Chondrocyte (in vitro differentiated cells): ENCODE measurements at regions not wholly inside any gene's neighbourhood (a gene's known extent, or its start where the extent isn't known, plus 50 kb on each side); places are given as distances from the start of the nearest gene placed in this dataset.
"Not testable (repeated sequence)": the region's sequence is repeated elsewhere in the genome, so short reads cannot be mapped to it uniquely, and the experiment has no call there.

Experiments used
- DNase-seq: peaks from one replicate; pipeline ENCODE4 v3.0.0; 2021; ENCODE audit warnings: mixed read lengths, low spot score
- H3K27ac Mint-ChIP-seq: one replicate; pipeline ENCODE4 v1.8.0; 2021; ENCODE audit warnings: mild to moderate bottlenecking, moderate library complexity, mixed read lengths; ENCODE audit not compliant: unreplicated experiment
- H3K27me3 Mint-ChIP-seq: 2 replicates; pipeline ENCODE4 v1.8.0; 2021; ENCODE audit warnings: low read depth, mixed read lengths
- H3K36me3 Mint-ChIP-seq: 2 replicates; pipeline ENCODE4 v1.8.0; 2021; ENCODE audit warnings: low read depth, mixed read lengths
- H3K4me1 Mint-ChIP-seq: 2 replicates; pipeline ENCODE4 v1.8.0; 2021; ENCODE audit warnings: low read depth, mild to moderate bottlenecking, mixed read lengths
- H3K4me3 Mint-ChIP-seq: one replicate; pipeline ENCODE4 v1.8.0; 2021; ENCODE audit warnings: mild to moderate bottlenecking, moderate library complexity, mixed read lengths; ENCODE audit not compliant: unreplicated experiment
- H3K9me3 Mint-ChIP-seq: 2 replicates; pipeline ENCODE4 v1.8.0; 2021; ENCODE audit warnings: low read depth, mixed read lengths
- CTCF ChIP-seq: fragments of 200-600 bp; sonication (generic); IDR thresholded peaks from 2 replicates; pipeline ENCODE4 v1.5.0; 2021; ENCODE audit warnings: antibody characterized with exemption, mild to moderate bottlenecking, moderate library complexity

GRCh38 chr12:62050785-62051184 is 209.4 kb upstream of the USP15 start:
- Mint-ChIP-seq H3K4me3 (no peak overlapping the region), H3K9me3 (no peaks in the 10 kb centered on the region), H3K27me3 (peaks cover 4% of the 10 kb centered on the region), H3K36me3 (no peaks in the 10 kb centered on the region), H3K4me1 (no peaks in the 10 kb centered on the region), H3K27ac (no peak overlapping the region)
- DNase-seq, result no peak
- no peak for TF ChIP-seq CTCF

GRCh38 chr12:62069976-62070375 is 190.2 kb upstream of the USP15 start:
- H3K4me3 Mint-ChIP-seq, result no peak overlapping the region
- peaks cover 15% of the 10 kb centered on the region for H3K27me3 Mint-ChIP-seq
- TF ChIP-seq CTCF, result no peak

GRCh38 chr12:62073236-62073635 is 187.0 kb upstream of the USP15 start:
- not testable (repeated sequence) for H3K27me3 Mint-ChIP-seq, H3K27ac Mint-ChIP-seq, H3K9me3 Mint-ChIP-seq, H3K4me1 Mint-ChIP-seq, H3K4me3 Mint-ChIP-seq, DNase-seq, H3K36me3 Mint-ChIP-seq

More at GRCh38 chr12:62069976-62070375, 190.2 kb upstream of the USP15 start:
- no peak for DNase-seq
- Mint-ChIP-seq H3K36me3 (no peaks in the 10 kb centered on the region), H3K9me3 (no peaks in the 10 kb centered on the region), H3K4me1 (no peaks in the 10 kb centered on the region), H3K27ac (no peak overlapping the region)

- no peaks in the 10 kb centered on the region for H3K36me3 Mint-ChIP-seq
- H3K4me3 Mint-ChIP-seq, result no peak overlapping the region
- DNase-seq, result no peak
- no peak overlapping the region for H3K27ac Mint-ChIP-seq
- H3K9me3 Mint-ChIP-seq, result no peaks in the 10 kb centered on the region
- H3K27me3 Mint-ChIP-seq, result peaks cover 9% of the 10 kb centered on the region
- no peaks in the 10 kb centered on the region for H3K4me1 Mint-ChIP-seq
- no peak for TF ChIP-seq CTCF
Measured at GRCh38 chr12:62075870-62076269, 184.3 kb upstream of the USP15 start.

- no peak overlapping the region for H3K27ac Mint-ChIP-seq
- DNase-seq, result no peak
- no peak overlapping the region for H3K4me3 Mint-ChIP-seq
- no peak for TF ChIP-seq CTCF
- H3K4me1 Mint-ChIP-seq, result no peaks in the 10 kb centered on the region
- H3K27me3 Mint-ChIP-seq, result peaks cover 4% of the 10 kb centered on the region
- no peaks in the 10 kb centered on the region for H3K9me3 Mint-ChIP-seq
- H3K36me3 Mint-ChIP-seq, result no peaks in the 10 kb centered on the region
Measured at GRCh38 chr12:62078020-62078419, 182.2 kb upstream of the USP15 start.

- peaks cover 5% of the 10 kb centered on the region for H3K27me3 Mint-ChIP-seq
- no peaks in the 10 kb centered on the region for H3K36me3 Mint-ChIP-seq
- H3K4me3 Mint-ChIP-seq, result no peak overlapping the region
- TF ChIP-seq CTCF, result no peak
- no peaks in the 10 kb centered on the region for H3K4me1 Mint-ChIP-seq
- H3K9me3 Mint-ChIP-seq, result peaks cover 15% of the 10 kb centered on the region
- no peak for DNase-seq
- no peak overlapping the region for H3K27ac Mint-ChIP-seq
Measured at GRCh38 chr12:62082448-62082847, 177.8 kb upstream of the USP15 start.
